ENCODE measurements at regions not wholly inside any gene's neighbourhood (a gene's known extent, or its start where the extent isn't known, plus 50 kb on each side); places are given as distances from the start of the nearest gene placed in this dataset.

DNA sequence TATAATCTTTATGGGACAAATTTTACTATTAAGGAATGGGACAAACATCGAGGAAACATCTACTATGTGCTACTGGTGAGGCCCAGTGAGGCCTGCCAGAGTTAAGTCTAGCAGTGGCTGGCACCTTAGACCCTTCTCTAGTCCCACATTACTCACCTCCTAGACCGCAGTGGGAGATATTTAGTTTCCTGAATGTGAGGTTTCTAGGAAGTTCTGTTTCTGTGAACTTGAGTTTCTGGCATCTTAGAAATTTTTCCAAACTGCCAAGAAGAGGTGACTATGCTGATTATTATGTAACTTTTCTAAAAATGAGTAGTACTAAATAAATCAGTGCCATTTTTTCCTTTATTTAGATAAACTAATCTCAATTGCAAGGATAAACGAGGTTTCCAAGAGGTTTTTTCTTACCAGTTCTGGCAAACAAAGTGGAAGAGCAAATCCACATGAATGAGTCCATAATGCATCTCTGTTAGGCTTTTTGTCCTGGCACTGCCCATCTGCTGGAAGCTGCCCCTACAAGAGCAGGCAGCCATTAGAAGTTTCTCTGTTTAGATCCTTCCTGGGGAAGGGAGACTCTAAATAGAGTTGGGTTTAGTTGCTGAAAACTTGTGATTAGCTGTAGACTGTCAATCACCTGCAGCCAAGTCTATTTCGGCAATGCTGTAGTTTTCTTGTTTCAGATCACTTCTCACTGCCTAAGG, 348.7 kb downstream of the MAN2A1 start:
- DNase-seq: no peak

DNA sequence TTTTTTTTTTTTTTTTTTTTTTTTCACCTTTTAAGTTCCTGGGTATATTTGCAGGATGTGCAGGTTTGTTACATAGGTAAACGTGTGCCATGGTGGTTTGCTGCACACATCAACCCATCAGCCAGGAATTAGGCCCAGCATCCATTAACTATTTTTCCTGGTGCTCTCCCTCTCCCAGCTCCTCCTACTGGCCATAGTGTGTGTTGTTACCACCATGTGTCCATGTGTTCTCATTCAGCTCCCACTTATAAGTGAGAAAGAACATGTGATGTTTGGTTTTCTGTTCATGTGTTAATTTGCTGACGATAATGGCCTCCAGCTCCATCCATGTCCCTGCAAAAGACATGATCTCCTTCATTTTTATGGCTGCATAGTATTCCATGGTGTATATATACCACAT, 350.5 kb downstream of the MAN2A1 start:
- DNase-seq: no peak

DNA sequence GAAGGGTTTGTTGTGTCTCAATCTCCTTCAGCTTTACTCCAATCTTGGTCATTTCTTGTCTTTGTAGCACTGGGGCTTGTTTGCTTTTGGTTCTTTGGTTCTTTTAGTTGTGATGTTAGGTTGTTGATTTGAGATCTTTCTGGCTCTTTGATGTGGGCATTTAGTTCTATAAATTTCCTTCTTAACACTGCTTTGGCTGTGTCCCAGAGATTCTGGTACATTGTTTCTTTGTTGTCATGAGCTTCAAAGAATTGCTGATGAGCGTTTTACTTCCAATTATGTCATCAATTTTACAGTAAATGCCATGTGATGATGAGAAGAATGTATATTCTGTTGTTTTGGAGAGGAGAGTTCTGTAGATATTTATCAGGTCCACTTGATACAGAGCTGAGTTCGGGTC, 353.3 kb downstream of the MAN2A1 start:
- DNase-seq: no peak

DNA sequence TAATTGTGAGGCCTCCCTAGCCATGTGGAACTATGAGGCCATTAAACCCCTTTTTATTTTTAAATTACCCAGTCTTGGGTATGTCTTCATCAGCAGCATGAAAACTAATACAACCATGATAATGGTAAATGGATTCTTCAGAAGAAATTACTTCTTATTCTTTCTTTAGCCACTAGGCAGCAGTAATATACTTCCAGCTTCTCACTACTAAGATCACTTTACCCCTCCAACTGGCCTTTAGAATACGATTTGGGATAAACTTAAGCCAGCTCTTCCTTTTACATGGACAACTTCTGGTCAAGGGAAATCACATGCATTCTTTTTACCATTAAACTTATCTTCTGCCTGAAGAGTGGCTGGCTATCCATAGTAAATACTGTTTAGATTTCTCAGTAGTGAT, 355.4 kb downstream of the MAN2A1 start:
- DNase-seq: no peak

DNA sequence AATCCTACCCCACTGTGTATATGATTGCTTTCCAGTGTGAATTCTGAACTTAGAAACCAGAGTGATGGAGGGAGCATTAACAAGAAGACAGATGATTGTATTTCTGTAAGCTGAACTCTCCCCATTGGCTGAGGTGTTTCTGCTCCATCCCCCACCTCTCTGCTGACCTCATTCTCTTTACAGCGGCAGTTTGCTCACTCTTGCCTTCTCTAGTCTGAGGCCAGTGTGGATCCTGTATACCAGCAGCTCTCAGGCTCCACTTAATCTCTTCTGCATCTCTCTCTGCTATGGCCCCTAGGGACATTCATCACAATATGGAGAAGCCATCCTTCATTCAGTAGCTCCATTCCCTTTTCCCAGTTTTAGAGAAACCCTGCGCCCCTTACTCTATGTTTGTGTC, 358.8 kb downstream of the MAN2A1 start:
- DNase-seq: no peak

DNA sequence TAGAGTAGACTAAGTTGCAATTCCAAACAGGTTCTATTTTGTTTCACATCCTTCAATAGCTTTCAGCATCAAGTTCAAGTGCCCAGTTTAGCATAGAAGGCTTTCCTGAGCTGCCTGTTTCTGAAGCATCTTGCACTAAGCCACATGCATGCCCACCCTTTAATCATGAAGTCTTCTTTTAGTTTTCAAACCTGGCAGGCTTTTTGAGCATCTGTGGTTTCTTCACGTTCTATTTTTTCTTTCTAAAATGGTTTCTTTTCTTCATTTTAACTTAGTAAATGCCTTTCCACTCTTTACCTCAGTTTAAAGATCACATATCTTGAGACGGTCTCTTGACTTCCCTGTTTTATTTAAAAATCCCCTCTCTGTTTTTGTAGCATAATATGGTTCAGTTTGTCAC, 360.1 kb downstream of the MAN2A1 start:
- DNase-seq: no peak

DNA sequence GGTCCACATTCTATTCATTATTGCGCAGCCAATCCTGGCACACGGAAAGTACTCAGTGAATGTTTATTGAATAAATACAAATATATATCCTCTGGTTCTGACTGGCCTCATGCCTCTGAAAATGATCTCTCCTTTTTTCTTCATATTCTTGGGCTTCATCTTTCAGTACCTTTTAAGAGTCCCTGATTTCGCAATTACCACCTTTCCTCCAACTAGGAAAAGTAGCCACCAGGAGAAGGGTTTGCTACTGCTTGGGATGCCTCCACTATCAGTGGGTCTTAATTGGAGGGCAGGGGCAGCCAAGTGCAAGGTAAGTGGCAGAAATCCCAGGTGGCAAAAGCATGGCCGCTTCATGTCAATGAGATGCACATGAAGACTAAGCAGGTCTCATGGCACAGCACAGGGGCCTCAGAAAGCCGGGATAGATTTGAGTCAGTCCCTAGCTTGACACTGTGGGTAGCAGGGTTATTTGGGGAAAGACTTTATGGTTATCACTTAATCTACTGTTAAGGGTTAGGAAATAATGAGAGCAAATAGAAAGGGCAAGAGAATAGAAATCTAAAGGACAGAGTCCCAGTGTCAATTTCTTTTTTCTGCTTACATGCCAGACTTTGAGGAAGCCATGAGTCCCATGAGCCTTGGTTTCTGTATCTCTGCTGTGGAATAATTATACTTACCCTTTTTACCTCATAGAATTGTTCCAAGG, 361.1 kb downstream of the MAN2A1 start:
- no peak for DNase-seq

DNA sequence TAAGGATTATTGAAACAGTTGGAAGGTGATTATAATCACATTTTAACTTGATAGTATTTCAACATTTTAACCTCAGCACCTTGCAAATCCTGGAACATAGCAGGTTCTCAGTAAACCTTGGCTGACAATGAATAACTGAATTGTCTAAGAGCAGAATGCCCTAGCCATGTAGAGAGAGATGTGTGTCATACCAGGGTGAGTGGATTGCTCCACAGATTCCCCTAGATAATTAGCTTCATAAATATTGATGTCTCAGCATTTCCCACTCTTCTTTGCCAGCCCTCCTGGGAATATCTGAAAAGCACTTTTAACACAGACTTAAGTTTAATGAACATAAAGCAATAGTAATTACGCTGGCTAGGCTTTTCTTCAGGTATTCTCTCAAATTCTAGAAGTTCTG, 363.5 kb downstream of the MAN2A1 start:
- no peak for DNase-seq

DNA sequence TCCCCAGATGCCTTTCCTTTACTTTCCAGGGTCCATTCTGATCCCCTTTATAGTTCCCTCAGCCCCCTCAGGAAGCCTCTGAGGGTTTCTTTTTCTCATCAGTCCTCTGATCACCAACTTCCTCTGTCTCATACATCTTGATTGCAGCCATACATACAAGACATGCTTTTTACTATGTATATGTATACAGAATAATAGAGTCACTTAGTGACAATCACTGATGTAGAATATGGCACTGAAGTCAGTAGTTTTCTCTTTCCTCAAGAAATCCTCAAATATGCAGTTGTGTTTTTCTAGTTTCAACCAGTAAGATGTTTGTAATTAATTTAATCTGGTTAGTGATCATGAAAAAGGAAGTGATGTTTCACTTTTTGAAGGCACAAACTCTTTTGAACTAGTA, 364.1 kb downstream of the MAN2A1 start:
- no peak for DNase-seq

DNA sequence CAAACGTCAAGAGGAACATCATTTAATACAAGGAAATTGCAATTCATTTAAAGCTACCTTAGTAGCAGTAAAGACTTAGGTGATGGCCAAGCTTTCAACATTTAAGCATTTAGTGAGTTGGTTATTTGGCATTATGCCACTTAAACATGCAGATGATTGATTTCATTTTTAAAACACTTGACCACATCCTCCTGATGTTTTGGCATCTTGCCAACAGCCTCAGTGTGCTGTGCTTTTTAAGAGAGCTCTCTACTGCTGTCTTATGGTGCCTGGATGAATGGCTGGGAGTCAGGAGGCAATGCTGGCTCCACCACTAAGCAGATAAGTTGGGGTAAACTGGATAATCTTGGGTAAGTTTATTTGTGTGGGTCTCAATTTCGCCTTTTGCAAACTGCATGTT, 364.5 kb downstream of the MAN2A1 start:
- DNase-seq: peak; percentile 80

DNA sequence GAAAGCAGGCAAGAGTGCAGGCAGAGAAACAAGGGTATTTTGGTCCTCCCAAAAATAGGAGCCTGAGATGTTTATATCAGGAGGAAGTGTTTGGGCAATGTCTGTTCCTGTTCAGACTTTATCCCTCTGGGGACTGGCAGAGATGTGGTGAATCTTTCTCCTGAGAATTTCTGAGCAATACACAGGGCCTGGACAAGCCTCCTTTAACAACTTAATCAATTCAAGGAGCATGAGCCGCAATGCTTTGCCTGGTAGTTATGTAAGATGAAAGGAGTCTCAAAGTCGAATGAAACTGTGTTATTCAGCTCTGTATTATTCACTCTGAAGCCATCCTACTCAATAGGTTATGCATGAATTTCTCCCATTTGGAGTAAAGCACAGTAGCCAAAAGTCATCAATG, 365.6 kb downstream of the MAN2A1 start:
- DNase-seq: no peak

DNA sequence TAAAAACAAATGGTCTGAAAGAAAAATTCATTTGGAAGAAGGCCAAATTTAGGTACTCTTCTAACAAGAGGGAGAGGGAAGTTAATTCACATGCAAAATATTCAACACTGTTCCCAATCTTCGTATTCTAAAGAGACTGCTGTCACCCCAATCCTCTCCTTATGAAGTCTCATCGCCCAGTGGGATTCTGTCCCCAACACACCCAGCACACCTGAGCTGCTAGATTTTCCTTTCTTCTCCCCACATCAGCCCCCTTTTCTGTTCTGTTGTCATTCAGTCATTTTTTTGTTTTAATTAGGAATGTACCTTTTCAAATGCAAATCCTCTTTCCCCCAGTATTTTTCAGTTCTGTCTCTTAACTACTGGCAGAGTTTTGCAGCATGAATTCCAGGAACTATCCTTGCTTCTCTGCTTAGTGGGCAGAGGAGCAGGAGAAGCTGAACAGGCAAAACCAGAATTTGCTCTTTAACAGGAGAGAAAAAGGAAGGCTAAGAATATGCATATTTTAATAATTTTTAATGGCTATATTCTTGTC, 366.9 kb downstream of the MAN2A1 start:
- no peak for DNase-seq

DNA sequence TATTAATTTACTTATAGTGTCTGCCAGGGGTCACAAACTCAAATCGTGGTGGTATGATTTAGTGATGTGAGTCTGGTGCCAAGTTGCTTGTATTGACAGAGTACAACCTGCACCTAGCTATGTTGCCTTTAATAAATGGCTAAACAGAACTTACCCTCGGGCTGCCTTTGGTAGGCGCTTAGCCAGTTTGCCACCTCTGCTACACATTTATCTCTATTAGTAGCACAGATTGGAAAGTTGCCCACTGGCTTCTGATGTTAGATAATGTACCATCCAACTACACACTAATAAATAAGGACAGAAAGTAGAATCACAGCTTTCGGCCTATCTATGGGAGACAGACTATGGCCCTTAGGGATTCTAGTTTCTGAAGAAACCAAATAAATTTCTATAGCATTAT, 368.4 kb downstream of the MAN2A1 start:
- no peak for DNase-seq

DNA sequence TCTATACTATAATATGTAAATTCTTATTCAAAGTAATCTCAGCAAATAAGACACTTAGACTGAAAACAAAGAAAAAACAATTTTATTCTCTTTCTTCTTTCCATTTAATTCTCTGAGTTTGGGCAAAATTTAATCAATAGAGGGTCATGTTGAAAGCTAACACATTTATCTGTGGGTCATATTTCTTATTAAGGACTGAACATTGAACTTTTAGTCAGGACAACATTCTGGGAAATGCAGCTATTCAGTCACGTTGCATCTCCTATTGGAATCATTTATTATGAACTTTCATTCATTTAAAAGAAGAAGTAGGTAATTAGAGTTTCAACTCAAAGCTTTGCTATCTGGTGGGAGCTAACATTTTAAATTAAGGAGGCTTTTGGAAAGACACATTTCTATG, 372.5 kb downstream of the MAN2A1 start:
- DNase-seq: no peak

DNA sequence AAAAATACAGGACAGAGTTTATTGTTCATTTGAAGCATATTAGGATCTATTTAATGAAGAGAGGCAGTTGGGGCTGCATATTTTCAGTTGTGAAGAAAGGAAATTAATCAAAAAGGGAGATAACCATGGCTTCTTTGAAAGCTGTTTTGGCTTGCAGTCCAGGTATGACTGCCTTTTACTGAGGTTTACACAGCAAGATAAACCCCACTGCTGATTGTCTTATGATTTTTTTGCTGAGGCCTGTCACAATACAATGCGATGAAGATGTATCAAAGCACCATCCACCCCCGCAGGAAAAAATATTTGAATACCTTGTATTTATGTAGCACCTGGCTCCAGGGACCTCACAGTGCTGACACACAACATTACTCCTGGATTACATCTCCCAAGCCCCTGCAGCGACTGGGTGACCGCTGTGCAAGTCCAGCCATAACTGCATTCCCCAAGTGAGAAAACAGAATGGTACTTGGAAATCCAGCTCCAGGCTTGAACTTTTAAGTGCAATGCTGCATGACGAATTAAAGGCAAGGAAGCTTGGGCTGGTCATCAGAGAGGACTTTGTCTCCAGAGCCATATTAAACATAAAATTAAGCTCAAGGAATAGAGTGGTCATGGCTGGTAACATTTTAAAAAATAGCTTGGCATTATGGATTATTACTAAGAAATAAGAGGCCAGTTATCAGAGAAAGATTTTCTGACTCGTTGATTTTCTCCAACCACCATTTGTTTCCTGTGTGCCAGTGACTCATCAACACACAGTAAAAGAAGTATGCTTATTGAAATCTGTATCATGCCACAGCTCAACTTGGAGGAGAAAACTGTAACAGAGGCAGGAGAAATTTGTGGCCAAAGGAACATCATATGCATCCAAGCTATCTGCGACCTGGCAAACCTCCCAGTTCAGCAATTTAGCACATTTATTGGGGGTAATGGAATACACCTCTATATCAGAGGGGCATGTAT, 374.2 kb downstream of the MAN2A1 start:
- peak; percentile 17 for DNase-seq

DNA sequence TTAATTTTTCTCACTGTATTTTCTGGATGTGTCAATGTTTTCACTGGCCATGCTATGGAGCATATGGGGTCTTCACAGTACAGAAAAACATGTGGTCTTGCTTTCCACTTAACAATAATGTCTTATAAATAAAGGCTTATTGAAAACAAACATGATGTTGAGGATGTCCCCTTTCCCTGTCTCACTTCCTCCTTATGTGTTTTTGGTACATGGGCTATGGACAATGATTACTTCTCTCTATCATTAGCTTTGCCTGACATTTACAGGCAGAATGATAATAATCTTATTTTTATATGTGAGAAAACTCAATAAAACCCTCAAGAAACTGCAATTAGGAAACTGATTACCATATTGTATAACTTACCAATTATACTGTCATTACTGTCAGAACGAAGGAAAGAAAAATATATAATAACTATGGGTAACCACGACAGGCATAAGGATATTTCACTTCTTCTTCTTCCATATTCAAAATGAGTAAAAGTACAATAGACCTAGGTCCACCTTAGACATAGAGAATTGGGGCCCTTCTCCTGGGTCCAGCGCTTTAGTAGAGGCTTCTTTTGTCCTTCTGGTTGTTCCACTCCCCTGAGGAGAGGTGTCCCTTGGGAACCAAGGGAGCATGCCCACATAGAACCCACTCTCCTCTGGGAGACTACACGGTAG, 375.0 kb downstream of the MAN2A1 start:
- DNase-seq: no peak

DNA sequence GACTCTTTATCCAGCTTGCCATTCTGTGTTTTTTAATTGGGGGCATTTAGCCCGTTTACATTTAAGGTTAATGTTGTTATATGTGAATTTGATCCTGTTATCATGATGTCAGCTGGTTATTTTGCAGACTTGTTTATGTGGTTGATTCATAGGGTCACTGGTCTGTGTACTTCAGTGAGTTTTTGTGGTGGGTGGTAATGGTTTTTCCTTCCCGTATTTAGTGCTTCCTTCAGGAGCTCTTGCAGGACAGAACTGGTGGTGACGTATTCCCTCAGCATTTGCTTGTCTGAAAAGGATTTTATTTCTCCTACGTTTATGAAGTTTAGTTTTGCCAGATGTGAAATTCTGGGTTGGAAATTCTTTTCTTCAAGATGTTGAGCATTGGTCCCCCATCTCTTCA, 381.1 kb downstream of the MAN2A1 start:
- no peak for DNase-seq

DNA sequence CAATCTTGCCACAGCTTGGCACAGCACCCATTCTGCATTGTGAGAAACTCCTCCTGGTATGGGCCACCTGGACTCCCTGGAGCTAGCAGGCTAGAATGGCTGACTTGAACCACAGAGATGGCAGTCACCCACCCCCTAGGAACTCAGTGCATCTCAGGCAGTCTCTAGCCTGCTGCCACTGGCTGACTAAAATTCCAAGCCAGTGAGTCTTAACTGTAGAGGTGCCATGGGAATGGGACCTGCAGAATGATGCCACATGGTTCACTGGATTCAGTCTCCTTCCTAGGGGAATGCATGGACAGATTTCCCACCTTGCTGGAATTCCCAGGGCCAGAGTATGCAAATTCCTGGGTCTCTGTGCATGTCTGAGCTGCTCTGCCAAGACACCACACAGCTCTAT, 382.9 kb downstream of the MAN2A1 start:
- no peak for DNase-seq

DNA sequence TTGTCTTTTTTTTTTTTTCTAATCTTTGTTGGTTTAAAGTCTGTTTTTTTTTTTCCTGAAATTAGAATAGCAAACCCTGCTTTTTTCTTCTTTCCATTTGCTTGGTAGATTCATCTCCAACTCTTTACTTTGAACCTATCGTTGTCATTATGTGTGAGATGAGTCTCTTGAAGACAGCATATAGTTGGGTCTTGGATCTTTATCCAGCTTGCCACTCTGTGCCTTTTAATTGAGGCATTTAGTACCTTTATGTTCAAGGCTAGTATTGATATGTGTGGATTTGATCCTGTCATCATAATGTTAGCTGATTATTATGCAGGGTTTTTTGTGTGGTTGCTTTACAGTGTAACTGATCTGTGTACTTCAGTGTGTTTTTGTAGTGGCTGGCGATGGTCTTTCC, 383.8 kb downstream of the MAN2A1 start:
- no peak for DNase-seq

DNA sequence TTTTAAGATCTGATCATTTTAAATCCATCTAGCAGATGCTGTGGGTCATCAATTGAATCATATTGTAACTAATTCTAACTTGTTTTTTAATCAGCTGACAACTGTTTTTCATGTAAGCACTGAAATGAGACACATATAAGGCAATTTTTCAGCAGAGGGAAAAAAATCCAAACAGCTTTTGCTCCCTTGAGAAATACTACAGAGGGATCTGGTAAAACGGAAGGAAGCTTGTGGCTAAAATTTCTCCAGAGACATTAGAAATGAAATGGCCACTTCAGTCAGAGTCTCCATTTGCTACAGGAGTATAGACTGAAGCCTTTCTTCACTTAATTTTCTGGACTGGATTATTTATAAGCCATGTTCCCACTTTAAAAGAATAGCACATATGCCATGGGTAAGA, 385.9 kb downstream of the MAN2A1 start:
- DNase-seq: no peak

DNA sequence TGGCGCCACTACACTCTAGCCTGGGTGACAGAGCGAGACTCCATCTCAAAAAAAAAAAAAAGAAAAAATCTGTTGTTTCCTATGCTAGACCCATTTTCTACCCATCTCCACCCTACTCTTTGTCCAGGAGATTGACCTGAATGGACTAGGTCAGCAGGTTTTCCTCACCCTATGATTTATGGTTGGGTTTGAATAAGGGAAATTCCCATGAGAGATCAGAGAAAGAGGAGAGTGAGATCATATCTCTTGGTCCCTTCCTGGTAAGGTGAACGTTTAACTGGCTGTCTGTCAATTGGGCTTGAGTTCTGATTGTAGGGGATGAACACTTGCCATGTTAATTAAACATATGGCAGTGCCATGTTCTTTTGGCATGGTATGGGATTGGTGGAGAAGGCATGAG, 387.4 kb downstream of the MAN2A1 start:
- no peak for DNase-seq

DNA sequence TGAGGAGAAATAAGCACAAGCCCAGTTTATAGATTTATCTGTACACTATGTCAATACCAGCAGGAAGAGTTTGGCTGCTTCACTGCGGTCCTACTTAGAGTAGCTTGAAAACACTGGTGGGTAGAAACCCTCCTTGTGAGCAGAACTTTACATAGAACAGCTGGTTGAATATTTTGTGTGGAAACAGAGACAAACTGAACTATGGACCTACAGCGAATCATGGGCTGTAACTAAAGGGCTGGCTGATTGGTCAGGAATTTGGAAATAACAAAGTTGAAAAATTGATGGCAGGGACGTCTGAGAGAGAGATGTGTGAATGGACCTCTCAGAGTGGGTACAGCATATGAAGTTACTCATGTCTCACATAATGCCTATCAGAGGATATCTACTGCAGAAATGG, 392.5 kb downstream of the MAN2A1 start:
- no peak for DNase-seq

DNA sequence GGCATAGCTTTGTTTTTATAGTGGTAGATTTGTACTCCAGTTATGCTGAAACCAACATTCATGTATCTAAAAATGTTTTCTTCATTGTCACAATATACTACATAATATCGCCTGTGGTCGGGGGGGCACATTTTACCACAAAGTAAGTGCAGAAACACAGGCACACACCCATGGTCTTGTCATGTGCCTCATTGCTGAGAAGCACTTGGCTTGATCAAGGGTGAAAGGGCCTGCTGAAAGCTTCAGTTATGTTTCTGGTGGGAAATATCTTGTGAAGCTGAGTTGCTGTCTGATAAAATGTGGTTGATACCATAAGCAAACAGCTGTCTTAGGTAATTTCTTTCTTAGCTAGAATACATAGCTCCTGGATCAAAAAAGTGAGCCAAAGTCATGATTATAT, 393.1 kb downstream of the MAN2A1 start:
- no peak for DNase-seq
